Upper lobe of left lung (tissue), 4 donors: ENCODE measurements at regions not wholly inside any gene's neighbourhood (a gene's known extent, or its start where the extent isn't known, plus 50 kb on each side); places are given as distances from the start of the nearest gene placed in this dataset.

Experiments used
- CTCF ChIP-seq, 6 experiments: fragments of 450-650 bp in 4 of 6; fragments of 200-600 bp in 2 of 6; sonication (generic) in 2 of 6; IDR thresholded peaks; one replicate each; pipeline ENCODE4 v1.5.1; 2016 to 2019; ENCODE audit warnings: antibody characterized with exemption in 6 of 6
- EP300 ChIP-seq, 4 donors: sonication (generic); formaldehyde crosslinking; IDR thresholded peaks; one replicate each; pipeline ENCODE4 v1.5.1; 2017; ENCODE audit warnings: antibody characterized with exemption in 4 of 4, control low read depth in 2 of 4
- POLR2A ChIP-seq, 4 donors: fragments of 450-650 bp; IDR thresholded peaks; one replicate each; pipeline ENCODE4 v1.5.1; 2016 to 2017; ENCODE audit warnings: antibody characterized with exemption in 4 of 4, mild to moderate bottlenecking in 2 of 4
- POLR2AphosphoS5 ChIP-seq, 2 donors: sonication (generic); formaldehyde crosslinking; IDR thresholded peaks; one replicate each; pipeline ENCODE4 v1.5.1; 2017; ENCODE audit warnings: antibody characterized with exemption in 2 of 2

GRCh38 chr5:27523629-27524028 is 485.2 kb upstream of the CDH9 start:
- TF ChIP-seq POLR2AphosphoS5 (IDR thresholded peaks at IDR 0.05) = no peak
- TF ChIP-seq CTCF (IDR thresholded peaks at IDR 0.05) = no peak
- TF ChIP-seq EP300 (IDR thresholded peaks at IDR 0.05) = no peak
- TF ChIP-seq POLR2A (IDR thresholded peaks at IDR 0.05) = no peak
